ENCODE measurements at regions not wholly inside any gene's neighbourhood (a gene's known extent, or its start where the extent isn't known, plus 50 kb on each side); places are given as distances from the start of the nearest gene placed in this dataset.

DNA sequence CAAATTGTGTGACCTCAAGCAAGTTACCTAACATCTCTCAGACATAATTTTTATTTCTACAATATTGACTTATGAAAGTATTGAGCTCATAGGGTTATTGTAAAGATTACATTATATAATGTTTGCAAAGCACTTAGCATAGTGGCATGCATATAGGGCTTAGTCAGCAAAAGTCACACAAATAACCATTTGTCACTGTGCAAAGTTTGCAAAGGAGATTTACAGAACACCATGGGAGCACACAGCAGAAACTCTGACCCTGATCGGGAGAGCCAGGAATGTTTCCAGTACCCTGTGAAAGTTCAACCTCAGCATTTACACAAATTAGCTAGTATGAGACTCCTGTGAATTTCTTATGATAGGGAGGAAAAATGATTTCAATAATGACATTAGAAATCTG is 804.6 kb upstream of the RAG2 start:
- intact Hi-C loops (cut with DNase I), result no loop called here
- no peak for DNase-seq
- TF ChIP-seq, protein P1, sequence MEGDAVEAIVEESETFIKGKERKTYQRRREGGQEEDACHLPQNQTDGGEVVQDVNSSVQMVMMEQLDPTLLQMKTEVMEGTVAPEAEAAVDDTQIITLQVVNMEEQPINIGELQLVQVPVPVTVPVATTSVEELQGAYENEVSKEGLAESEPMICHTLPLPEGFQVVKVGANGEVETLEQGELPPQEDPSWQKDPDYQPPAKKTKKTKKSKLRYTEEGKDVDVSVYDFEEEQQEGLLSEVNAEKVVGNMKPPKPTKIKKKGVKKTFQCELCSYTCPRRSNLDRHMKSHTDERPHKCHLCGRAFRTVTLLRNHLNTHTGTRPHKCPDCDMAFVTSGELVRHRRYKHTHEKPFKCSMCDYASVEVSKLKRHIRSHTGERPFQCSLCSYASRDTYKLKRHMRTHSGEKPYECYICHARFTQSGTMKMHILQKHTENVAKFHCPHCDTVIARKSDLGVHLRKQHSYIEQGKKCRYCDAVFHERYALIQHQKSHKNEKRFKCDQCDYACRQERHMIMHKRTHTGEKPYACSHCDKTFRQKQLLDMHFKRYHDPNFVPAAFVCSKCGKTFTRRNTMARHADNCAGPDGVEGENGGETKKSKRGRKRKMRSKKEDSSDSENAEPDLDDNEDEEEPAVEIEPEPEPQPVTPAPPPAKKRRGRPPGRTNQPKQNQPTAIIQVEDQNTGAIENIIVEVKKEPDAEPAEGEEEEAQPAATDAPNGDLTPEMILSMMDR (IDR thresholded peaks at IDR 0.05), result no peak

DNA sequence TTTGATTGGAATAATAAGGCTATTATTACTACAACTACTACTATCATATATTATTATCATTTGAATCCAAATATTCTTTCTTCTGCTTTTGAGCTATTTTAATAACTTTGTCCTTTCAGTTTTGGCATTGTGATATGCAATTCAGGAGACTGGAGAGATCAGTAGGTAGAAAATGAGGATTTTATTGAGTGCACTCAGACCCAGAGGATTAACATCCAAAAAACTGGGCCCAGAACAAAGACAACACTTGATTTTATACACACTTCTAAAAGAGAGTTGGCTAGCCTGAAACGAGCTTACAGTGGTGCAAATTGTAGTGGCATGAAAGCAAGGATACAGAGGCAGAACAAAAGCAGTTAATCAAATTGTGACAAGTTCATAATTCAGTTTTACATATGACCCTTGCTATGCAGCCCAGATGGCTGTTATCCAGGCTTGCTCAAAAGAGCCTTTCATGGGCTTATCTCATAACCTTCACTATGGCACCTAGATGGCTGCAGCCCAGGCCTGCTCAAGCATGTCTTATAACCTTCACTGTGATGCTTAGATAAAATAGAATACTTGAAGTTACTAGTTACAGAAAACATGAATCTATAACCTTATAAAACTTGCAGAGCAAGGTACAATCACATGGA is 796.3 kb upstream of the RAG2 start:
- no peaks in the 10 kb centered on the region for H3K27me3 ChIP-seq (ENCODE audit: low read depth)

More for the DNA sequence above, 804.6 kb upstream of the RAG2 start:
- H3K27me3 ChIP-seq (ENCODE audit: low read depth), result no peaks in the 10 kb centered on the region
- H3K27ac ChIP-seq, result no peak overlapping the region
- no peak for ATAC-seq
- H3K36me3 ChIP-seq, result no peaks in the 10 kb centered on the region
- H3K9me3 ChIP-seq, result no peaks in the 10 kb centered on the region
- no peaks in the 10 kb centered on the region for H3K4me1 ChIP-seq
- no peak overlapping the region for H3K4me3 ChIP-seq

DNA sequence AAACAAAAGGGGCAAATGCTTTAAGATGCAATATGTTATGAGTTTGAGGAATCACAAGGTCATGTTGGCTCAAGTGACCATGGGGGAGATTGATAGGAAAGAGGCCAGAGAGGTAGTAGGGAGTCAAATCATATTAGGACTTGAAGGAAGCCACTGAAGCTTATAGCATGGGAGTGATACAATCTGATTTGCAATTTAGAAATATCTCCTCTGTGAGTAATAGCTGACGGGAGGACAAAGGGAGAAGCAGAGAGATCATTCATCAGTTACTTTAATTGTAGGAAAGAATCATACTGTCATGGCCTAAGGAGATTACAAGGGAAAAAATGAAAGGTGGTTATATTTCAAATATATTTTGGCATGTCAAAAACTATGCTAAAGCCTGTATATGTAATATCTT is 793.6 kb upstream of the RAG2 start:
- Histone ChIP-seq H3K27ac (no peak overlapping the region), H3K27me3 (ENCODE audit: low read depth) (no peaks in the 10 kb centered on the region), H3K36me3 (no peaks in the 10 kb centered on the region), H3K9me3 (peaks cover 40% of the 10 kb centered on the region), H3K4me1 (no peaks in the 10 kb centered on the region), H3K4me3 (no peak overlapping the region)
- DNase-seq (no peak), ATAC-seq (no peak)
- TF ChIP-seq, protein P1 (IDR thresholded peaks at IDR 0.05), result no peak
- intact Hi-C loops (cut with DNase I), result no loop called here

More for the DNA sequence above, 796.3 kb upstream of the RAG2 start:
- Histone ChIP-seq H3K4me1 (no peaks in the 10 kb centered on the region), H3K4me3 (no peak overlapping the region), H3K27ac (no peak overlapping the region), H3K9me3 (peaks cover 40% of the 10 kb centered on the region), H3K36me3 (no peaks in the 10 kb centered on the region)
- no peak for ATAC-seq
- TF ChIP-seq, protein P1 (IDR thresholded peaks at IDR 0.05), result no peak
- no peak for DNase-seq
- intact Hi-C loops (cut with DNase I), result no loop called here

DNA sequence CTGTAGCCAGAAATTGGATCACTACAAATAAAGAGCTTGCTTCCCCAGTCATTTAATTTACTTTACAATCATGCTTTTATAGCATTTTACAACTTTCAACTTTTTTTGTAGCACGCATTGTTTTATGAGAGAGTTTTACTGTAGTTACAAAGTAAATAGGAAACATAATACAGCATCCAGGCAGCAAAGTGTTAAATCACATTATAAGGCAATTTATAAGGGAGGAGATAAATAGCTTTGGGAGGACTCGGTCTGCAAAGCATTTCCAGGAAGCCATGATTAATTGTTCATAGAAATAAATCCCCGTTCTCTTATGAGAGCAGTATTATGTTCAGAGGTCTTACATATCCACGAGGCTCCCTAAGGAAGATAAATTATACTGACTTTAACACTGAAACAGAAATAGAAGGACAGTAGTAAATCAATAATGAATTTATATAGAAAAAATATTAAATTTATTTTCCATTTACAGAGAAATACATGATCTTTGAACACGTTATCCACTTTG is 792.6 kb upstream of the RAG2 start:
- Histone ChIP-seq H3K4me1 (no peaks in the 10 kb centered on the region), H3K36me3 (no peaks in the 10 kb centered on the region), H3K27me3 (ENCODE audit: low read depth) (no peaks in the 10 kb centered on the region), H3K4me3 (no peak overlapping the region), H3K27ac (no peak overlapping the region), H3K9me3 (peaks cover 31% of the 10 kb centered on the region)
- TF ChIP-seq, protein P1 (IDR thresholded peaks at IDR 0.05), result no peak
- intact Hi-C loops (cut with DNase I), result no loop called here
- no peak for DNase-seq
- ATAC-seq, result no peak

DNA sequence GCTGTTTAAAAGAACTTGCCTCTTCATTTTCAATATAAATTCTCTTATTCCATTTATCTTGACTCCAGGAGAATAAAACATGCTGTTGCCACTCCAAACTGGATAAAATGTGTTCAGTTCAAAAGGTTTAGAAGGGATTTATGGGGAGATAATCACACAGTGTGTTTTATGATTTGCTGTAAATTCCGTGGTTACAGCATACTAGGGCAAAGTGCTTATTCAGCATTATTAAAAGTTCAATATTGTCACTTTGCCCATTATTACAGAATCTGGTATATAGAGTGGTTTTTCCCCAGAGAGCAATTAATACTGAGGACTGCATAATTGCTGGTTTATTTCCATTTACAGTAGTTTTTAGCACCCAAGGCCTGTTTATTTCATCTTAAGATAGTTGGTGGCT is 780.9 kb upstream of the RAG2 start:
- TF ChIP-seq, protein P1 (IDR thresholded peaks at IDR 0.05), result no peak
- ATAC-seq (no peak), DNase-seq (no peak)
- Histone ChIP-seq H3K9me3 (no peaks in the 10 kb centered on the region), H3K4me1 (no peaks in the 10 kb centered on the region), H3K27me3 (ENCODE audit: low read depth) (no peaks in the 10 kb centered on the region), H3K27ac (no peak overlapping the region), H3K4me3 (no peak overlapping the region), H3K36me3 (no peaks in the 10 kb centered on the region)
- intact Hi-C loops (cut with DNase I), result no loop called here
